Mucosa of descending colon (tissue), 3 donors: ENCODE measurements at regions not wholly inside any gene's neighbourhood (a gene's known extent, or its start where the extent isn't known, plus 50 kb on each side); places are given as distances from the start of the nearest gene placed in this dataset.

ENCODE experiments used
- ATAC-seq: fragments of 200-7000 bp; cut with Tn5 transposase; one replicate; pipeline ENCODE4 v1.9.1; 2020; ENCODE audit warnings: mild to moderate bottlenecking, moderate library complexity
- DNase-seq, 3 donors: peaks; one replicate each; pipeline ENCODE4 v3.0.0-alpha.2; 2020
- H3K36me3 ChIP-seq: fragments of 200-600 bp; one replicate; pipeline ENCODE4 v1.8.0; 2021; ENCODE audit warnings: low read depth, mild to moderate bottlenecking
- H3K4me1 ChIP-seq: fragments of 200-600 bp; one replicate; pipeline ENCODE4 v1.8.0; 2021; ENCODE audit warnings: low read depth, mild to moderate bottlenecking
- H3K4me3 ChIP-seq: fragments of 200-600 bp; one replicate; pipeline ENCODE4 v1.8.0; 2021; ENCODE audit warnings: mild to moderate bottlenecking
- H3K9me3 ChIP-seq: fragments of 200-600 bp; one replicate; pipeline ENCODE4 v1.8.0; 2021; ENCODE audit warnings: mild to moderate bottlenecking
- CTCF ChIP-seq: fragments of 200-600 bp; IDR thresholded peaks from one replicate; pipeline ENCODE4 v1.8.0; 2022; ENCODE audit warnings: antibody characterized with exemption, mild to moderate bottlenecking
- intact Hi-C, 2 donors: fragments of 100-400 bp; cut with DNase I in 1 of 2; cut with micrococcal nuclease in 1 of 2; formaldehyde crosslinking; loops; one replicate each; pipeline versions ENCODE4 v1.11.0 to v1.11.1; 2022; cut with DNase I, micrococcal nuclease
- donor health status: DM: no; HTN: no; CAD: no; lungs with moderate emphysema.
- donor health status: DM: no; HTN: no; CAD: no.
- donor health status: DM: no; HTN: yes; CAD: no.

DNA sequence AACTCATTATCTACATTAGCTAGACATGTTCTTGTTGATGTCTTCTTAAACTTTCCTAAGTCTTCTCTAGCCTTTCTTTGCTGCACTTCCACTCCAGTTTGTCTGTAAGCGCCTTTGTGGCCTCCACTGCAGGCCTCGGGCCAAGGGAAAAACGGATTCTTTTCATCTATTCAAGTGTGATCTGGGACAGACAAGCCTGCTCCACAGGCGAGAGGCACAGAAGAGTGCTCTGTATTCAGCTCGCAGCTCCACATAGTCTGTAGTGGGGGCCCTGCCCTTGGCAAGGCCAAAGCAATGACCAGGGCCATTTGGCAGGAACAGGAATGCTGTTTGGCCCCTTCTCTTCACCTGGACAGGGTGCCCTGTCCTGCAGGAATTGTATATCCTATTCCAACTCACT, 84.1 kb upstream of the BARX2 start:
- ATAC-seq (no peak), DNase-seq (no peak)
- Histone ChIP-seq H3K36me3 (no peaks in the 10 kb centered on the region), H3K4me1 (no peaks in the 10 kb centered on the region), H3K4me3 (no peak overlapping the region), H3K9me3 (no peaks in the 10 kb centered on the region)
- TF ChIP-seq CTCF: no peak
- intact Hi-C loops: no loop called here

DNA sequence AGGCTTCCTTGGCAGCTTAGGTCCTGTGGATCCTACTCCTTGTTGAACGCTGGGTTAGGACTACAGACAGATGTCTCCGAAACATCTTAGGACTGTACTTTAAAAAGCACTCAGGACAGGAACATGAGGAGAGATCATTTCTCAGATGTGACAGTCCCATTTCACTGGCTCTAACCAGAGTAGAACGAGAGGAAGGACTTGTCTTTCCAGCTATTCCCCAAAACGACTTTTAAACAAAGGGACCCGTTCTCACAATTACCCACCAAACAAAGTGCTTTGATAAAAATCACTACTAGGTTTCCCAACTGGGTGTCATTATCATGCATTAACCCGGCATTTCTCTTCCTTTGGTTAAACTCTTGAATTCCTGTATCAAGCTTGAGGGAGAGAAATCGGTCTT, 84.7 kb upstream of the BARX2 start:
- no peak for TF ChIP-seq CTCF
- DNase-seq: no peak

DNA sequence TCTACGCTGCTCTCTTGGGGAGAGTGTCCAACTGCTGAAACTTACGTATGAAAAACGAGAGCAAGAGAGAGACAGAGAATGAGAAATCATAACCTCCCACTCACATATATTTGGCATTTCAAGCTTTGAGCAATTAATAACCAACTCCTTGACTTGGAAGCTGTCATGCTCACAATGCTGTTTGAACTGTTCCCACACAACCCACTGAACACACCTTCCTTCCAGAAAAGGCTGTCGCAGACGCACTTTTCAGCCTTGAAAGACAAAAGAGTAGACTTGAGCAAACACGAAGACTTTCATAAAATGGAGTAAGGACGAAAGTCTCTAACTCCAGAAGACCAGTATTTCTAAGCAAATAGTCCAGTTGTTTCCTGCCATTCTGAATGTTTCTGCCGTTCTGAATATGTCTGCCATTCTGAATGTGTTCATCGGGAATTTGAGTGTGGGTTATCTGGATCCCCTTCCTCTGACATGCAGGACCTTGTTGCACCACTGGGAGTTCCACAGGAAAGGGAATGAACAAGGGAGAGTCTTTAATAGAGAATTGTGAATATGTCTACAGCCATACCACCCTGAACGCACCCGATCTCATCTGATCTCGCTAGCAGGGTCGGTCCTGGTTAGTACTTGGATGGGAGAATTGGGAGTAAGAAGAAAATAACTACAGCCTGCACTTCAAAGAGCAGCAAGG, 86.2 kb upstream of the BARX2 start:
- intact Hi-C loops: no loop called here
- Histone ChIP-seq H3K4me1 (no peaks in the 10 kb centered on the region), H3K4me3 (no peak overlapping the region), H3K9me3 (no peaks in the 10 kb centered on the region), H3K36me3 (no peaks in the 10 kb centered on the region)
- no peak for ATAC-seq
- TF ChIP-seq CTCF: no peak
- no peak for DNase-seq

More for the DNA sequence above, 84.7 kb upstream of the BARX2 start:
- H3K4me1 ChIP-seq: no peaks in the 10 kb centered on the region
- no peak for ATAC-seq
- intact Hi-C loops: no loop called here
- H3K4me3 ChIP-seq: no peak overlapping the region
- H3K36me3 ChIP-seq: no peaks in the 10 kb centered on the region
- no peaks in the 10 kb centered on the region for H3K9me3 ChIP-seq

- intact Hi-C loops: no loop called here
- DNase-seq: no peak
Measured at GRCh38 chr11:129287920-129288319, 87.7 kb upstream of the BARX2 start.

GRCh38 chr11:129286813-129287212, 88.8 kb upstream of the BARX2 start:
- Histone ChIP-seq H3K36me3 (no peaks in the 10 kb centered on the region), H3K9me3 (no peaks in the 10 kb centered on the region), H3K4me3 (no peak overlapping the region), H3K4me1 (peaks cover 11% of the 10 kb centered on the region)
- DNase-seq: no peak
- intact Hi-C loops: no loop called here
- no peak for TF ChIP-seq CTCF
- ATAC-seq: peak; percentile 25

More at GRCh38 chr11:129287920-129288319, 87.7 kb upstream of the BARX2 start:
- Histone ChIP-seq H3K4me1 (peaks cover 4% of the 10 kb centered on the region), H3K9me3 (no peaks in the 10 kb centered on the region), H3K36me3 (no peaks in the 10 kb centered on the region), H3K4me3 (no peak overlapping the region)
- ATAC-seq: no peak
- TF ChIP-seq CTCF: no peak

DNA sequence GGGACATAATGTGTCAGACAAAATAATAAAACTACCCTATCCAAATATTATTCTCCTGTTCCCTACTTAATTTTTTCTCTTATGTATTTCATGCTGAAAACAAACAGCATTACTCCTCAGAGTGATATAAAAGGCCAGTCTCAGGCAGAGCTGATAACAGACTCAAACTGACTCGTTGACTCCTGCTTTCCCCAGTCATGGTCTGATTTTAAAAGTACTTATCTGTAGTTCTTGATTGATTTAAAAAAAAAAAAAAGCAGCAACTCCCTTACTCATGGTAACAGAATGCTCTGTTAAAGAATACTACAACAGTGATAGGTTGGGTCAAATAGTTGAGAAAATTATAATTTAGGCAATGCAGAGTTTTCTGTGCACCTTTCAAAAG, 90.3 kb upstream of the BARX2 start:
- Histone ChIP-seq H3K36me3 (no peaks in the 10 kb centered on the region), H3K4me3 (no peak overlapping the region), H3K9me3 (no peaks in the 10 kb centered on the region), H3K4me1 (peaks cover 11% of the 10 kb centered on the region)
- TF ChIP-seq CTCF: no peak
- DNase-seq: no peak
- no peak for ATAC-seq
- intact Hi-C loops: no loop called here
